Mucosa of gallbladder (tissue), 1 donor: ENCODE measurements at regions not wholly inside any gene's neighbourhood (a gene's known extent, or its start where the extent isn't known, plus 50 kb on each side); places are given as distances from the start of the nearest gene placed in this dataset.
"Not testable (repeated sequence)": the region's sequence is repeated elsewhere in the genome, so short reads cannot be mapped to it uniquely, and the experiment has no call there.

ENCODE experiments used
- DNase-seq: peaks from one replicate; pipeline ENCODE4 v3.0.0-alpha.2; 2020; ENCODE audit warnings: low spot score
- donor health status: DM: no; HTN: no; CAD: no.

- no peak for DNase-seq
Measured at GRCh38 chr13:104967836-104968630, 1567.4 kb downstream of the EFNB2 start.

- DNase-seq = no peak
Measured at GRCh38 chr13:104967376-104967775, 1568.1 kb downstream of the EFNB2 start.

- no peak for DNase-seq
Measured at GRCh38 chr13:104962411-104962810, 1573.1 kb downstream of the EFNB2 start.

- no peak for DNase-seq
Measured at GRCh38 chr13:104961246-104961645, 1574.2 kb downstream of the EFNB2 start.

- no peak for DNase-seq
Measured at GRCh38 chr13:104954210-104954609, 1581.3 kb downstream of the EFNB2 start.

GRCh38 chr13:104953588-104953987 is 1581.9 kb downstream of the EFNB2 start:
- no peak for DNase-seq

GRCh38 chr13:104949840-104950740 is 1585.4 kb downstream of the EFNB2 start:
- DNase-seq = no peak

GRCh38 chr13:104944176-104944575 is 1591.3 kb downstream of the EFNB2 start:
- no peak for DNase-seq

- no peak for DNase-seq
Measured at GRCh38 chr13:104943331-104943730, 1592.1 kb downstream of the EFNB2 start.

- DNase-seq = no peak
Measured at GRCh38 chr13:104937881-104938280, 1597.6 kb downstream of the EFNB2 start.

GRCh38 chr13:104936304-104936703 is 1599.2 kb downstream of the EFNB2 start:
- DNase-seq = no peak

GRCh38 chr13:104920513-104920912 is 1614.9 kb downstream of the EFNB2 start:
- DNase-seq = not testable (repeated sequence)

- no peak for DNase-seq
Measured at GRCh38 chr13:104920091-104920490, 1615.4 kb downstream of the EFNB2 start.

GRCh38 chr13:104900191-104900817 is 1635.2 kb downstream of the EFNB2 start:
- DNase-seq = no peak

GRCh38 chr13:104898484-104898883 is 1637.0 kb downstream of the EFNB2 start:
- no peak for DNase-seq

GRCh38 chr13:104895521-104895920 is 1639.9 kb downstream of the EFNB2 start:
- DNase-seq = no peak

- DNase-seq = no peak
Measured at GRCh38 chr13:104875038-104875754, 1660.3 kb downstream of the EFNB2 start.

GRCh38 chr13:104872153-104872552 is 1663.3 kb downstream of the EFNB2 start:
- DNase-seq = no peak

GRCh38 chr13:104871456-104871855 is 1664.0 kb downstream of the EFNB2 start:
- no peak for DNase-seq

- no peak for DNase-seq
Measured at GRCh38 chr13:104869501-104869900, 1666.0 kb downstream of the EFNB2 start.

GRCh38 chr13:104868806-104869205 is 1666.7 kb downstream of the EFNB2 start:
- no peak for DNase-seq

- DNase-seq = no peak
Measured at GRCh38 chr13:104855581-104855980, 1679.9 kb downstream of the EFNB2 start.
